ENCODE measurements at regions not wholly inside any gene's neighbourhood (a gene's known extent, or its start where the extent isn't known, plus 50 kb on each side); places are given as distances from the start of the nearest gene placed in this dataset.

GRCh38 chr11:95563859-95564258, 225.7 kb downstream of the FAM76B start:
- TF ChIP-seq POLR2AphosphoS5 (IDR thresholded peaks at IDR 0.05) (no peak), CTCF (IDR thresholded peaks at IDR 0.05 in 8 of 11, conservative IDR thresholded peaks at IDR 0.05 in 3 of 11) (no peak)

All from spleen (tissue), 7 donors.